ENCODE measurements at regions not wholly inside any gene's neighbourhood (a gene's known extent, or its start where the extent isn't known, plus 50 kb on each side); places are given as distances from the start of the nearest gene placed in this dataset.

DNA sequence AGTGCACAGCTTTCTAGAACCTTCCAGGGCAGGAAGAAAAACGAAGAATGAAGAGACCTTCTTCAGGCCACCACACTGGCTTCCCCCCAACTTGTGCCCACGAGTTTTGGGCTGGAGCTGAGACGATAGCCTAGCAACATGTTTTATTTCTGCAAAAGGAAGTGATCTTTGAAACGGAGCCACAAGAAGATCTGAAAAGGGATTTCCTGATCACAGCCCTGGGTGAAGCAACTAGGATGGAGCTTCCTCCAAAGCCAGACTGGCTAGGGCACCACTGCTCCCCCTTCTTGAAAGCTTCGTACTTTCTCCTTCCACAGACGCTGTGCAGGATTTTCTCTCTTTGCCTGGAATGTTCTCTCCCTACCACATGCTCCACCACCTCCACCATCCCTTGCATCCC is 418.3 kb downstream of the MED13L start:
- WGBS (ENCODE audit: insufficient coverage): 12% methylated on average over 5 of the region's 6 CpGs
- H3K4me1 ChIP-seq (ENCODE audit: control insufficient read depth in 1 of 2, insufficient read depth in 2 of 2, low read length in 2 of 2): no peaks in the 10 kb centered on the region

DNA sequence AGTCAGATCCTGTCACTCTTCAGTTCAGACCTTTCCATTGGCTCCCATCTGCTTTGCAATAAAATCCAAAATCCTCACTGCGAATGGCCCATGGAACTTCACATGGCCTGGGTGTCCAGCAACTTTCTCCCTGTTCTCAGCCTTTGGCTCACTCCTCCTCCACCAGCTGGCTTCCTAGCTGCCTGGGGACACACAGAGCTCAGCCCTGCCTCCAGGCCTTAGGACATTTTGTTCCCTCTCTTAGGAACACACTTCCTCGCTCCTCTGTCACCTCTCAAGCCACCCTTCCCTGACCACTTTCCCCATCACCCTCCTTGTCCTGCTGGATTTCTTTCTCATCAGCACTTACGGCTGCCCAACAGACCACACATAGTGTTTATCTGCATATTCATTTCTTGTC is 419.6 kb downstream of the MED13L start:
- no peak overlapping the region for H3K9ac ChIP-seq (ENCODE audit: insufficient read depth, low read length, poor library complexity, severe bottlenecking)
- peaks cover 0 to 2% (median 0%) of the 10 kb centered on the region in 7 donors for H3K9me3 Mint-ChIP-seq
- TF ChIP-seq, protein P1, sequence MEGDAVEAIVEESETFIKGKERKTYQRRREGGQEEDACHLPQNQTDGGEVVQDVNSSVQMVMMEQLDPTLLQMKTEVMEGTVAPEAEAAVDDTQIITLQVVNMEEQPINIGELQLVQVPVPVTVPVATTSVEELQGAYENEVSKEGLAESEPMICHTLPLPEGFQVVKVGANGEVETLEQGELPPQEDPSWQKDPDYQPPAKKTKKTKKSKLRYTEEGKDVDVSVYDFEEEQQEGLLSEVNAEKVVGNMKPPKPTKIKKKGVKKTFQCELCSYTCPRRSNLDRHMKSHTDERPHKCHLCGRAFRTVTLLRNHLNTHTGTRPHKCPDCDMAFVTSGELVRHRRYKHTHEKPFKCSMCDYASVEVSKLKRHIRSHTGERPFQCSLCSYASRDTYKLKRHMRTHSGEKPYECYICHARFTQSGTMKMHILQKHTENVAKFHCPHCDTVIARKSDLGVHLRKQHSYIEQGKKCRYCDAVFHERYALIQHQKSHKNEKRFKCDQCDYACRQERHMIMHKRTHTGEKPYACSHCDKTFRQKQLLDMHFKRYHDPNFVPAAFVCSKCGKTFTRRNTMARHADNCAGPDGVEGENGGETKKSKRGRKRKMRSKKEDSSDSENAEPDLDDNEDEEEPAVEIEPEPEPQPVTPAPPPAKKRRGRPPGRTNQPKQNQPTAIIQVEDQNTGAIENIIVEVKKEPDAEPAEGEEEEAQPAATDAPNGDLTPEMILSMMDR (IDR thresholded peaks at IDR 0.05): no peak
- peaks cover 6% of the 10 kb centered on the region for H3K4me1 Mint-ChIP-seq
- no peak overlapping the region for H3K4me2 ChIP-seq (replicated peaks; ENCODE audit: extremely low read depth, low read length, poor library complexity, severe bottlenecking)
- H3K36me3 Mint-ChIP-seq: no peaks in the 10 kb centered on the region
- no peak overlapping the region for H2AFZ ChIP-seq (ENCODE audit: insufficient read depth, low read depth, low read length, poor library complexity, severe bottlenecking)
- H3K4me1 ChIP-seq (ENCODE audit: control insufficient read depth in 1 of 2, insufficient read depth in 2 of 2, low read length in 2 of 2): no peaks in the 10 kb centered on the region
- DNase-seq: no peak
- no peaks in the 10 kb centered on the region for H4K20me1 ChIP-seq (ENCODE audit: insufficient read depth, low read length)
- peaks cover 0 to 3% of the 10 kb centered on the region in 2 donors for H3K27me3 ChIP-seq (ENCODE audit: control insufficient read depth in 2 of 2, insufficient read depth in 2 of 2, low read length in 2 of 2)
- H3K9me3 ChIP-seq (replicated peaks in 1 of 2; ENCODE audit: control insufficient read depth in 1 of 2, insufficient read depth in 1 of 2, low read length in 2 of 2): no peaks in the 10 kb centered on the region
- no peaks in the 10 kb centered on the region for H3K36me3 ChIP-seq (replicated peaks in 1 of 2; ENCODE audit: control insufficient read depth in 1 of 2, insufficient read depth in 2 of 2, low read length in 2 of 2)
- 93% methylated on average over 3 of the region's 3 CpGs for WGBS (ENCODE audit: insufficient coverage)
- peaks cover 3 to 14% (median 5%) of the 10 kb centered on the region in 3 donors for H3K27me3 Mint-ChIP-seq (ENCODE audit: low read depth in 3 of 3)
- H3K4me3 ChIP-seq (replicated peaks in 1 of 3; ENCODE audit: low read depth in 2 of 3, low read length in 3 of 3): no peak overlapping the region
- no peak overlapping the region for H3K27ac Mint-ChIP-seq
- no peak overlapping the region for H3K27ac ChIP-seq (ENCODE audit: low read depth in 1 of 2, low read length in 2 of 2)
- H3K4me3 Mint-ChIP-seq: no peak overlapping the region
- intact Hi-C loops (cut with micrococcal nuclease): no loop called here
- no peaks in the 10 kb centered on the region for H3K79me2 ChIP-seq (ENCODE audit: insufficient read depth, low read length)

More for the DNA sequence above, 418.3 kb downstream of the MED13L start:
- Mint-ChIP-seq H3K27me3 (ENCODE audit: low read depth in 3 of 3) (peaks cover 3 to 15% (median 7%) of the 10 kb centered on the region in 3 donors), H3K27ac (no peak overlapping the region), H3K9me3 (peaks cover 0 to 2% (median 0%) of the 10 kb centered on the region in 7 donors), H3K4me1 (peaks cover 6% of the 10 kb centered on the region), H3K4me3 (no peak overlapping the region), H3K36me3 (no peaks in the 10 kb centered on the region)
- Histone ChIP-seq H3K4me3 (replicated peaks in 1 of 3; ENCODE audit: low read depth in 2 of 3, low read length in 3 of 3) (no peak overlapping the region), H3K27me3 (ENCODE audit: control insufficient read depth in 2 of 2, insufficient read depth in 2 of 2, low read length in 2 of 2) (peaks cover 0 to 3% of the 10 kb centered on the region in 2 donors), H4K20me1 (ENCODE audit: insufficient read depth, low read length) (no peaks in the 10 kb centered on the region), H2AFZ (ENCODE audit: insufficient read depth, low read depth, low read length, poor library complexity, severe bottlenecking) (no peak overlapping the region), H3K27ac (ENCODE audit: low read depth in 1 of 2, low read length in 2 of 2) (no peak overlapping the region), H3K36me3 (replicated peaks in 1 of 2; ENCODE audit: control insufficient read depth in 1 of 2, insufficient read depth in 2 of 2, low read length in 2 of 2) (no peaks in the 10 kb centered on the region), H3K79me2 (ENCODE audit: insufficient read depth, low read length) (no peaks in the 10 kb centered on the region), H3K4me2 (replicated peaks; ENCODE audit: extremely low read depth, low read length, poor library complexity, severe bottlenecking) (no peak overlapping the region), H3K9me3 (replicated peaks in 1 of 2; ENCODE audit: control insufficient read depth in 1 of 2, insufficient read depth in 1 of 2, low read length in 2 of 2) (no peaks in the 10 kb centered on the region), H3K9ac (ENCODE audit: insufficient read depth, low read length, poor library complexity, severe bottlenecking) (no peak overlapping the region)
- TF ChIP-seq, protein P1 (IDR thresholded peaks at IDR 0.05): no peak
- intact Hi-C loops (cut with micrococcal nuclease): no loop called here
- no peak for DNase-seq
